ENCODE measurements at regions not wholly inside any gene's neighbourhood (a gene's known extent, or its start where the extent isn't known, plus 50 kb on each side); places are given as distances from the start of the nearest gene placed in this dataset.

GRCh38 chr2:20137131-20137571, 85.7 kb upstream of the LAPTM4A start:
- Histone ChIP-seq H3K4me3 (no peak overlapping the region), H3K27me3 (ENCODE audit: control insufficient read depth in 2 of 2, insufficient read depth in 2 of 2, low read length in 2 of 2) (peaks cover 4 to 23% of the 10 kb centered on the region in 2 experiments; a peak in 3 of 5 replicates), H3K9me1 (ENCODE audit: control insufficient read depth, insufficient read depth, low read length) (peaks cover 3% of the 10 kb centered on the region), H4K20me1 (replicated peaks; ENCODE audit: control insufficient read depth, insufficient read depth, low read length) (no peaks in the 10 kb centered on the region), H3K27ac (ENCODE audit: extremely low read depth, low read depth, low read length) (no peak overlapping the region), H3K36me3 (ENCODE audit: control insufficient read depth, insufficient read depth, low read length) (no peaks in the 10 kb centered on the region), H3K9ac (ENCODE audit: insufficient read depth in 1 of 2, low read depth in 2 of 2, low read length in 2 of 2) (peak overlapping the region in 1 of 2 experiments; percentile 82; a peak in 2 of 4 replicates), H3K4me1 (replicated peaks in 1 of 2; ENCODE audit: control insufficient read depth in 2 of 2, insufficient read depth in 2 of 2, low read length in 2 of 2) (peaks cover 3 to 14% of the 10 kb centered on the region in 2 experiments; a peak in 3 of 5 replicates), H3K9me3 (replicated peaks; ENCODE audit: control insufficient read depth, insufficient read depth, low read depth, low read length) (no peaks in the 10 kb centered on the region), H2AFZ (ENCODE audit: low read depth, low read length) (peak overlapping the region; percentile 64), H3K79me2 (ENCODE audit: control insufficient read depth, insufficient read depth, low read length) (no peaks in the 10 kb centered on the region), H3K4me2 (ENCODE audit: insufficient read depth, low read length) (no peak overlapping the region)
- FAIRE-seq (no peak), ATAC-seq (peak; percentile 22; the same call in 1 of the 3 replicates), DNase-seq (ENCODE audit: extremely low read depth in 1 of 4, low spot score in 3 of 4) (no peak)
- ChIA-PET CTCF (ENCODE audit: low intra/inter-chr PET ratio) (interaction anchor here (1.2 kb wide), 1 partner anchor 88 kb away, joined by 3 read pairs; the partner anchor contains the start of gene SDC1), POLR2A (interaction anchor here (0.6 to 0.7 kb wide), 2 partner anchors 100 to 973 kb away, joined by 3 read pairs; no protein-coding TSS in a partner anchor)
- 23% methylated on average over 8 of the region's 10 CpGs for WGBS (ENCODE audit: insufficient coverage, low coverage, missing lambda C conversion rate)
- in situ Hi-C loops (cut with MboI): loop anchor here (10.0 kb wide), 1 partner anchor 88 kb away; the partner anchor contains the start of gene SDC1
- intact Hi-C loops (cut with micrococcal nuclease): no loop called here
- TF ChIP-seq C11orf30 (IDR thresholded peaks at IDR 0.05; ENCODE audit: low read depth) (no peak), THRAP3 (IDR thresholded peaks at IDR 0.05; ENCODE audit: borderline replicate concordance) (no peak), TCF3 (CRISPR knock-in tag; IDR thresholded peaks at IDR 0.05) (no peak), TCF15 (CRISPR knock-in tag; IDR thresholded peaks at IDR 0.05) (no peak), SRSF9 (IDR thresholded peaks at IDR 0.05; ENCODE audit: borderline replicate concordance, low read depth, low read length) (no peak), NR3C1 (CRISPR knock-in tag; IDR thresholded peaks at IDR 0.05) (no peak), BCOR (IDR thresholded peaks at IDR 0.05) (no peak), MLX (CRISPR knock-in tag; conservative IDR thresholded peaks at IDR 0.05) (no peak), CEBPG (CRISPR knock-in tag; IDR thresholded peaks at IDR 0.05) (no peak), CEBPG (tag; conservative IDR thresholded peaks at IDR 0.05 in 1 of 2, IDR thresholded peaks at IDR 0.05 in 1 of 2) (no peak), HDAC6 (IDR thresholded peaks at IDR 0.05; ENCODE audit: low read depth, low read length) (no peak), POLR3A (IDR thresholded peaks at IDR 0.05; ENCODE audit: borderline replicate concordance, extremely low read depth, insufficient read depth, insufficient read length) (no peak)
- no TSS peak for BruUV-seq (replicated peaks)

Measured in K562 (cell line).